ENCODE measurements at regions not wholly inside any gene's neighbourhood (a gene's known extent, or its start where the extent isn't known, plus 50 kb on each side); places are given as distances from the start of the nearest gene placed in this dataset.

DNA sequence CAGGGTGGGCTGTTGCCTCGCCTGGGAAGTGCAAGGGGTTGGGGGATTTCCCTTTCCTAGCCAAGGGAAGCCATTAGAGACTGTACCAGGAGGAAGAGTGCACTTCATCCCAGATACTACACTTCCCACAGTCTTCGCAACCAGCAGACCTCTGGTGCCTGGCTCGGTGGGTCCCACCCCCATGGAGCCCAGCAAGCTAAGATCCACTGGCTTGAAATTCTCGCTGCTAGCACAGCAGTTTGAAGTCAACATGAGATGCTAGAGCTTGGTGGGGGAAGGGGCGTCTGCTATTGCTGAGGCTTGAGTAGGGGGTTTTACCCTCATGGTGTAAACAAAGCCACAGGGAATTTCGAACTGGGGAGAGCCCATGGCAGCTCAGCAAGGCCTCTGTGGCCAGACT lies 586.4 kb downstream of the HTR1A start:
- Mint-ChIP-seq H3K4me3 (no peak overlapping the region), H3K27me3 (ENCODE audit: low read depth) (peaks cover 6% of the 10 kb centered on the region), H3K36me3 (ENCODE audit: low read depth) (no peaks in the 10 kb centered on the region), H3K9me3 (peaks cover 3% of the 10 kb centered on the region), H3K27ac (ENCODE audit: unreplicated experiment) (no peak overlapping the region), H3K4me1 (no peaks in the 10 kb centered on the region)
- TF ChIP-seq, protein P1, sequence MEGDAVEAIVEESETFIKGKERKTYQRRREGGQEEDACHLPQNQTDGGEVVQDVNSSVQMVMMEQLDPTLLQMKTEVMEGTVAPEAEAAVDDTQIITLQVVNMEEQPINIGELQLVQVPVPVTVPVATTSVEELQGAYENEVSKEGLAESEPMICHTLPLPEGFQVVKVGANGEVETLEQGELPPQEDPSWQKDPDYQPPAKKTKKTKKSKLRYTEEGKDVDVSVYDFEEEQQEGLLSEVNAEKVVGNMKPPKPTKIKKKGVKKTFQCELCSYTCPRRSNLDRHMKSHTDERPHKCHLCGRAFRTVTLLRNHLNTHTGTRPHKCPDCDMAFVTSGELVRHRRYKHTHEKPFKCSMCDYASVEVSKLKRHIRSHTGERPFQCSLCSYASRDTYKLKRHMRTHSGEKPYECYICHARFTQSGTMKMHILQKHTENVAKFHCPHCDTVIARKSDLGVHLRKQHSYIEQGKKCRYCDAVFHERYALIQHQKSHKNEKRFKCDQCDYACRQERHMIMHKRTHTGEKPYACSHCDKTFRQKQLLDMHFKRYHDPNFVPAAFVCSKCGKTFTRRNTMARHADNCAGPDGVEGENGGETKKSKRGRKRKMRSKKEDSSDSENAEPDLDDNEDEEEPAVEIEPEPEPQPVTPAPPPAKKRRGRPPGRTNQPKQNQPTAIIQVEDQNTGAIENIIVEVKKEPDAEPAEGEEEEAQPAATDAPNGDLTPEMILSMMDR (conservative IDR thresholded peaks at IDR 0.05) = no peak
- no peak for DNase-seq (ENCODE audit: low read depth, low spot score)

DNA sequence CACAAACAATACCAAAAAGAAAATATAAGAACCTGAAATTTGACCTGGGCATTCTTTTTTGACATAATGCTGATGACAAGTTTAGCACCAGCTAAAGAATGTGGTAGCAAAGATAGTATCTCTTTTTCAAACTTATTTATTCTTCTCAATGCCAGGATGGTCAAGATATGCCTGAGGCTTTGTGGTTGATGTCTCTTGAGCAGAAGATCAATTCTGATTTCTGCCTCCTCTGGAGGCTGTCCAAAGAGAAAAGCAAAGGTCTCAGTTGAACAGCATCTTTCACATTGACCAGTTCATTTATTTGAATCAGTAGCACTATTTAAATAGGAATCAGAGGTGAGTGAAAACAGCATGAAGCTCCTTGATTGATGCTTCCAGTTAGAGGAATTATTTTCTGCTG lies 588.2 kb downstream of the HTR1A start:
- H3K4me3 Mint-ChIP-seq = no peak overlapping the region

DNA sequence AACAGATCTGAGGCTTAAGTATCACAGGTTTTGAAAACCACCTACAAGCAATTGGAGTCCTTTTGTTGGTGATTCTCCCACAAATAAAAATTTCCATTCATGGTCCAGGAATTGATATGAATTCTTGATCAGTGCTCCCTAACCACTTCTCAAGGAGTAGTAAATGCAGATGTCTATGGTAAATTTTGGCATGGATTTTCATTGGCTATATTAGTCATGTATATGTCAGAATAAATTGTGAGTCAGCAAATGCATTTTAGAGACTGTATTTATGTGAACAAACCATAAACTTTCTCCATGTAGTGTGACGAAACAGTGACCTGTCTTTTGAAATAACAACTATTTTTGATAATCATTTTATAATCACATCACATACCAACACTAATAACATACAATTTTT lies 611.1 kb downstream of the HTR1A start:
- Mint-ChIP-seq H3K36me3 (ENCODE audit: low read depth) (no peaks in the 10 kb centered on the region), H3K27me3 (ENCODE audit: low read depth) (peaks cover 5% of the 10 kb centered on the region), H3K27ac (ENCODE audit: unreplicated experiment) (no peak overlapping the region), H3K4me1 (no peaks in the 10 kb centered on the region), H3K9me3 (peaks cover 3% of the 10 kb centered on the region), H3K4me3 (no peak overlapping the region)
- no peak for DNase-seq (ENCODE audit: low read depth, low spot score)
- TF ChIP-seq, protein P1 (conservative IDR thresholded peaks at IDR 0.05) = no peak

More for the DNA sequence above, 588.2 kb downstream of the HTR1A start:
- TF ChIP-seq, protein P1 (conservative IDR thresholded peaks at IDR 0.05) = no peak
- Mint-ChIP-seq H3K27ac (ENCODE audit: unreplicated experiment) (no peak overlapping the region), H3K9me3 (no peaks in the 10 kb centered on the region), H3K27me3 (ENCODE audit: low read depth) (peaks cover 11% of the 10 kb centered on the region), H3K36me3 (ENCODE audit: low read depth) (no peaks in the 10 kb centered on the region), H3K4me1 (no peaks in the 10 kb centered on the region)
- no peak for DNase-seq (ENCODE audit: low read depth, low spot score)

DNA sequence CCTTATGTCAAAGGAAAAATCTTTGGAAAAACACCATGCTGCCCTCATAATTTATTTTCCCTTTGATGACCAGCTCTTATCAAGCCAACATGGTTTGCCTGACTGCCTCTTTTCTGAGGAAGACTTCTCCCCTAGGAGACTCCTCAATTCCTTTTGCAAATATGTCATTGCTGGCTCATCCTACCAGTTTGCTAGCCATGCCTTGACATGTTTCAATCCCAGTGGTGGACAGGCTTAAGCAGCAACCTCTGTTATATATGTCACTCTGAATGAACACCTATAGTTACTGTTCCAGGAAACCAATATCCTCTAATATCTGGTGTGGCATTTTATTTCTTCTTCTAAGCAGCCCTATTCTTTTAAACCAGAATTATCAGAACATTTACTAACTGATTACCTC lies 615.8 kb downstream of the HTR1A start:
- H3K36me3 Mint-ChIP-seq (ENCODE audit: low read depth) = no peaks in the 10 kb centered on the region
- no peak overlapping the region for H3K4me3 Mint-ChIP-seq
- H3K27ac Mint-ChIP-seq (ENCODE audit: unreplicated experiment) = no peak overlapping the region
- H3K27me3 Mint-ChIP-seq (ENCODE audit: low read depth) = peaks cover 10% of the 10 kb centered on the region
- no peaks in the 10 kb centered on the region for H3K4me1 Mint-ChIP-seq
- no peaks in the 10 kb centered on the region for H3K9me3 Mint-ChIP-seq
- DNase-seq (ENCODE audit: low read depth, low spot score) = no peak
- TF ChIP-seq, protein P1 (conservative IDR thresholded peaks at IDR 0.05) = no peak

DNA sequence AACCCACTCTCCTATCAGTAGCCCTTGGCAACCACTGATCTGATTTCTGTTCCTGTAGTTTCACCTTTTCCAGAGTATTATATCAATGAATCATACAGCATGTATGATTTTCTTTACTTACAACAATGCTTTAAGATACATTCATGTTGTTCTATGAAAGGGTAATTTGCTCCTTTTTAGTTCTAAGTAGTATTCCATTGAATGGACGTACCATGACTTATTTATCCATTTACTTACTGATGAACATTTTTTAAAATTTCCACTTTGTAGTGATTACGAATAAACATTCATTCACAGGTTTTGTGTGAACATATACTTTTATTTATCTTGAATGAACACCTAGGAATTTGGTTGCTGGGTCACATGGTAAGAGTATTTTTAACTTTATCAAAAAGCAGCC lies 620.8 kb downstream of the HTR1A start:
- Mint-ChIP-seq H3K36me3 (ENCODE audit: low read depth) (no peaks in the 10 kb centered on the region), H3K4me1 (no peaks in the 10 kb centered on the region), H3K27ac (ENCODE audit: unreplicated experiment) (no peak overlapping the region), H3K9me3 (no peaks in the 10 kb centered on the region), H3K27me3 (ENCODE audit: low read depth) (peaks cover 9% of the 10 kb centered on the region), H3K4me3 (no peak overlapping the region)
- DNase-seq (ENCODE audit: low read depth, low spot score) = no peak
- TF ChIP-seq, protein P1 (conservative IDR thresholded peaks at IDR 0.05) = no peak

DNA sequence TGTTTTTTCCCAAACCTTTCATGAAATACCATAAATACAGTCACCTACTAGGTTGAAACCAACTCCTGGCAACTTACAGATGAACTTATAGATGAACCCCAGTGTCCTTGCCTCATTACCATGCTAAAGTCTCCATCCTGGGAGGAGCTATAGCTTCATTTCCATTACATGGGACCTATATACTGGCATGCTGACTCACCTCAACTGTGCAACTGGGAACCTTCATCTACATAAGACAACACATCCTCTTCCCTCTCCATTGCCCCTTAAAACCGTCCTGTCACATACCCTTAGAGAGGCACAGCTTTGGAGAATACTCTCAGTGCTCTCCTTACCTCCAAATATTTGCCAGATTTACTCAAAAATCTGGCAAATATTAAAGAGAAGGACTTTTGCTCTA lies 638.3 kb downstream of the HTR1A start:
- no peaks in the 10 kb centered on the region for H3K36me3 Mint-ChIP-seq (ENCODE audit: low read depth)
- no peaks in the 10 kb centered on the region for H3K4me1 Mint-ChIP-seq
- no peak overlapping the region for H3K4me3 Mint-ChIP-seq
- peaks cover 4% of the 10 kb centered on the region for H3K9me3 Mint-ChIP-seq
- H3K27me3 Mint-ChIP-seq (ENCODE audit: low read depth) = no peaks in the 10 kb centered on the region
- DNase-seq (ENCODE audit: low read depth, low spot score) = no peak
- TF ChIP-seq, protein P1 (conservative IDR thresholded peaks at IDR 0.05) = no peak
- no peak overlapping the region for H3K27ac Mint-ChIP-seq (ENCODE audit: unreplicated experiment)
